K562 (cell line): ENCODE measurements at regions not wholly inside any gene's neighbourhood (a gene's known extent, or its start where the extent isn't known, plus 50 kb on each side); places are given as distances from the start of the nearest gene placed in this dataset.

Experiments used
- ATAC-seq: fragments of 200-7000 bp; cut with Tn5 transposase; 3 replicates; pipeline ENCODE4 v1.9.1; 2020; ENCODE audit warnings: moderate library complexity
- BruUV-seq: library from RNA; stranded (reverse); fragments of 400-500 nt; replicated peaks from 2 replicates; lab custom pipeline; 2021; lab: Mats Ljungman, UMichigan
- CTCF ChIA-PET: fragments of 300-600 bp; formaldehyde crosslinking; extraction: SDS; loops from one replicate; lab custom pipeline; 2021; ENCODE audit warnings: low intra/inter-chr PET ratio; lab: Yijun Ruan, JAX
- POLR2A ChIA-PET: fragments of 300-600, 350-650 bp; sonication (Branson Sonifier 250); formaldehyde crosslinking; extraction: SDS; loops from one replicate; lab custom pipeline; 2021; ENCODE audit warnings: antibody characterized with exemption, inconsistent platforms; lab: Yijun Ruan, JAX
- DNase-seq, 4 experiments: peaks; one replicate each; pipeline versions ENCODE4 v3.0.0 to v3.0.0-alpha.2; 2011 to 2018; ENCODE audit warnings: low spot score in 3 of 4, mixed read lengths in 3 of 4; ENCODE audit errors: extremely low read depth in 1 of 4
- FAIRE-seq: peaks from 2 replicates; lab custom pipeline; 2011; peaks lifted over from hg19 to GRCh38; lab: Jason Lieb, UNC
- H2AFZ ChIP-seq: 2 replicates; pipeline ENCODE4 v1.6.0; 2011; ENCODE audit warnings: low read depth, low read length, control low read depth, inconsistent platforms
- H3K27ac ChIP-seq: fragments of 200-600 bp; 3 replicates; pipeline ENCODE4 v1.8.0; 2011; ENCODE audit warnings: low read depth, mild to moderate bottlenecking, control low read depth, inconsistent platforms, low read length, moderate library complexity, mixed read lengths; ENCODE audit errors: extremely low read depth
- H3K27me3 ChIP-seq, 2 experiments: fragments of 300-600 bp in 1 of 2; 2 replicates in 1 of 2; 3 replicates in 1 of 2; pipeline versions ENCODE4 v1.6.0 to v1.8.0; 2011; ENCODE audit warnings: inconsistent platforms in 2 of 2, low read length in 2 of 2, mild to moderate bottlenecking in 1 of 2, mixed read lengths in 1 of 2, moderate library complexity in 1 of 2; ENCODE audit not compliant: control insufficient read depth in 2 of 2, insufficient read depth in 2 of 2
- H3K36me3 ChIP-seq: fragments of 300-600 bp; 3 replicates; pipeline ENCODE4 v1.8.0; 2011; ENCODE audit warnings: mild to moderate bottlenecking, low read length, inconsistent platforms; ENCODE audit not compliant: control insufficient read depth, insufficient read depth
- H3K4me1 ChIP-seq, 2 experiments: fragments of 200-600 bp in 1 of 2; replicated peaks in 1 of 2; 2 replicates in 1 of 2; 3 replicates in 1 of 2; pipeline versions ENCODE4 v1.5.1 to v1.8.0; 2011; ENCODE audit warnings: inconsistent platforms in 2 of 2, low read length in 2 of 2, mild to moderate bottlenecking in 1 of 2, mixed read lengths in 1 of 2, moderate library complexity in 1 of 2; ENCODE audit not compliant: control insufficient read depth in 2 of 2, insufficient read depth in 2 of 2
- H3K4me2 ChIP-seq: 2 replicates; pipeline ENCODE4 v1.6.1; 2011; ENCODE audit warnings: low read length, control low read depth, inconsistent platforms, mixed read lengths; ENCODE audit not compliant: insufficient read depth
- H3K4me3 ChIP-seq: fragments of 200-600 bp; sonication (generic), shearing (Covaris generic); 2 replicates; pipeline ENCODE4 v1.5.1; 2016; ENCODE audit warnings: control low read depth, inconsistent platforms
- H3K79me2 ChIP-seq: fragments of 200-600 bp; 3 replicates; pipeline ENCODE4 v1.8.0; 2011; ENCODE audit warnings: low read length, inconsistent platforms; ENCODE audit not compliant: control insufficient read depth, insufficient read depth
- H3K9ac ChIP-seq, 2 experiments: 2 replicates each; pipeline versions ENCODE4 v1.6.0 to v1.6.1; 2011; ENCODE audit warnings: low read depth in 2 of 2, low read length in 2 of 2, control low read depth in 1 of 2, inconsistent platforms in 1 of 2, mild to moderate bottlenecking in 1 of 2, mixed read lengths in 1 of 2; ENCODE audit not compliant: insufficient read depth in 1 of 2
- H3K9me1 ChIP-seq: one replicate; pipeline ENCODE4 v1.6.0; 2011; ENCODE audit warnings: inconsistent platforms, mild to moderate bottlenecking, low read length, moderate library complexity; ENCODE audit not compliant: control insufficient read depth, insufficient read depth
- H3K9me3 ChIP-seq: replicated peaks from 2 replicates; pipeline ENCODE4 v1.5.1; 2011; ENCODE audit warnings: low read depth, low read length, inconsistent platforms; ENCODE audit not compliant: control insufficient read depth, insufficient read depth
- H4K20me1 ChIP-seq: replicated peaks from 2 replicates; pipeline ENCODE4 v1.6.1; 2011; ENCODE audit warnings: low read length, inconsistent platforms, mixed read lengths; ENCODE audit not compliant: control insufficient read depth, insufficient read depth
- CBX3 ChIP-seq, 2 experiments: IDR thresholded peaks; 1 replicate in 1 of 2; 2 replicates in 1 of 2; pipeline ENCODE4 v1.6.1; 2012; ENCODE audit warnings: inconsistent platforms in 2 of 2, low read length in 2 of 2, borderline replicate concordance in 1 of 2, control low read depth in 1 of 2
- CEBPG ChIP-seq, 3 experiments: fragments of 200-800 bp in 1 of 3; sonication (Bioruptor generic) in 1 of 3; sonication (generic) in 1 of 3; formaldehyde crosslinking in 1 of 3; IDR thresholded peaks in 2 of 3; conservative IDR thresholded peaks in 1 of 3; 2 replicates each; pipeline versions ENCODE4 v1.6.1 to v1.8.0; 2016 to 2022; ENCODE audit warnings: missing compliant biosample characterization in 2 of 3, missing genetic modification characterization in 2 of 3, mild to moderate bottlenecking in 1 of 3, missing genetic modification reagents in 1 of 3
- NFXL1 ChIP-seq: fragments of 450-650 bp; formaldehyde crosslinking; IDR thresholded peaks from 2 replicates; pipeline ENCODE4 v1.4.0; 2021; ENCODE audit warnings: mild to moderate bottlenecking
- SMAD1 ChIP-seq: fragments of 150-350 bp; IDR thresholded peaks from 2 replicates; pipeline ENCODE4 v1.6.1; 2014; ENCODE audit warnings: low read length, low read depth; ENCODE audit not compliant: partially characterized antibody
- ZKSCAN8 ChIP-seq: fragments of 200-800 bp; sonication (Bioruptor generic); IDR thresholded peaks from 2 replicates; pipeline ENCODE4 v1.6.1; 2016; ENCODE audit warnings: missing genetic modification characterization, missing compliant biosample characterization
- ZNF239 ChIP-seq: fragments of 250-450 bp; sonication (Bioruptor Pico); IDR thresholded peaks from 2 replicates; pipeline ENCODE4 v1.4.0; 2020; ENCODE audit warnings: mild to moderate bottlenecking
- WGBS: fragments of 100-300 bp; shearing (Covaris generic); methylation state at CpG from one replicate; pipeline ENCODE4 v1.1.6; 2016; ENCODE audit warnings: low coverage, mixed read lengths; ENCODE audit not compliant: insufficient coverage; ENCODE audit errors: missing lambda C conversion rate; 5-methylcytosine and 5-hydroxymethylcytosine counted together
- in situ Hi-C: fragments of 300-500 bp; cut with MboI; formaldehyde crosslinking; loops from 4 replicates; pipeline ENCODE4 v1.15.0; 2018; ENCODE audit warnings: inconsistent platforms, mixed read lengths
- intact Hi-C: fragments of 100-400 bp; cut with micrococcal nuclease; formaldehyde crosslinking; loops from 2 replicates; pipeline ENCODE4 v1.14.2; 2022
- TF ChIP-seq, protein P1 (sequence below): fragments of 250-450 bp; sonication (Bioruptor Pico); IDR thresholded peaks from 2 replicates; pipeline ENCODE4 v1.5.0; 2022; ENCODE audit warnings: mild to moderate bottlenecking
- TF ChIP-seq, protein P2 (sequence below): fragments of 450-650 bp; IDR thresholded peaks from 2 replicates; pipeline ENCODE4 v1.7.1; 2018; ENCODE audit warnings: mild to moderate bottlenecking, low read depth; ENCODE audit not compliant: partially characterized antibody

DNA sequence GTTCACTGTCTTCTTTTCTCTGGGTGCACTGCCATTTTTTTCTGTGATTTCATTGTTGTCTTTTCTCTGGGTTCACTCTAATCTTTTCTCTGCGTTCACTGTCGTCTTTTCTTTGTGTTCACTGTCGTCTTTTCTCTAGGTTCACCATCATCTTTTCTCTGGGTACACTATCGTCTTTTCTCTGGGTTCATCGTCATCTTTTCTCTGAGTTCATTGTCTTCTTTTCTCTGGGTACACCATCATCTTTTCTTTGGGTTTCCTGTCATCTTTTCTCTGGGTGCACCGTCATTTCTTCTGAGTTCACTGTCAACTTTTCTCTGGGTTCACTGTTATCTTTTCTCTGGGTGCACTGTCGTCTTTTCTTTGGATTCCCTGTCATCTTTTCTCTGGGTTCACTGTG lies 137.6 kb upstream of the MAP3K4 start:
- CTCF ChIA-PET = interaction anchor here (0.6 kb wide), 2 partner anchors 335 to 517 kb away, joined by 3 to 10 read pairs; no protein-coding TSS in a partner anchor
- TF ChIP-seq CBX3 (IDR thresholded peaks at IDR 0.05; ENCODE audit: borderline replicate concordance in 1 of 2, low read length in 2 of 2) = no peak
- TF ChIP-seq, protein P1, sequence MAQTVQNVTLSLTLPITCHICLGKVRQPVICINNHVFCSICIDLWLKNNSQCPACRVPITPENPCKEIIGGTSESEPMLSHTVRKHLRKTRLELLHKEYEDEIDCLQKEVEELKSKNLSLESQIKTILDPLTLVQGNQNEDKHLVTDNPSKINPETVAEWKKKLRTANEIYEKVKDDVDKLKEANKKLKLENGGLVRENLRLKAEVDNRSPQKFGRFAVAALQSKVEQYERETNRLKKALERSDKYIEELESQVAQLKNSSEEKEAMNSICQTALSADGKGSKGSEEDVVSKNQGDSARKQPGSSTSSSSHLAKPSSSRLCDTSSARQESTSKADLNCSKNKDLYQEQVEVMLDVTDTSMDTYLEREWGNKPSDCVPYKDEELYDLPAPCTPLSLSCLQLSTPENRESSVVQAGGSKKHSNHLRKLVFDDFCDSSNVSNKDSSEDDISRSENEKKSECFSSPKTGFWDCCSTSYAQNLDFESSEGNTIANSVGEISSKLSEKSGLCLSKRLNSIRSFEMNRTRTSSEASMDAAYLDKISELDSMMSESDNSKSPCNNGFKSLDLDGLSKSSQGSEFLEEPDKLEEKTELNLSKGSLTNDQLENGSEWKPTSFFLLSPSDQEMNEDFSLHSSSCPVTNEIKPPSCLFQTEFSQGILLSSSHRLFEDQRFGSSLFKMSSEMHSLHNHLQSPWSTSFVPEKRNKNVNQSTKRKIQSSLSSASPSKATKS (CRISPR knock-in tag) = no peak
- TF ChIP-seq ZKSCAN8 (CRISPR knock-in tag) = no peak
- no peak for TF ChIP-seq NFXL1
- TF ChIP-seq, protein P2, sequence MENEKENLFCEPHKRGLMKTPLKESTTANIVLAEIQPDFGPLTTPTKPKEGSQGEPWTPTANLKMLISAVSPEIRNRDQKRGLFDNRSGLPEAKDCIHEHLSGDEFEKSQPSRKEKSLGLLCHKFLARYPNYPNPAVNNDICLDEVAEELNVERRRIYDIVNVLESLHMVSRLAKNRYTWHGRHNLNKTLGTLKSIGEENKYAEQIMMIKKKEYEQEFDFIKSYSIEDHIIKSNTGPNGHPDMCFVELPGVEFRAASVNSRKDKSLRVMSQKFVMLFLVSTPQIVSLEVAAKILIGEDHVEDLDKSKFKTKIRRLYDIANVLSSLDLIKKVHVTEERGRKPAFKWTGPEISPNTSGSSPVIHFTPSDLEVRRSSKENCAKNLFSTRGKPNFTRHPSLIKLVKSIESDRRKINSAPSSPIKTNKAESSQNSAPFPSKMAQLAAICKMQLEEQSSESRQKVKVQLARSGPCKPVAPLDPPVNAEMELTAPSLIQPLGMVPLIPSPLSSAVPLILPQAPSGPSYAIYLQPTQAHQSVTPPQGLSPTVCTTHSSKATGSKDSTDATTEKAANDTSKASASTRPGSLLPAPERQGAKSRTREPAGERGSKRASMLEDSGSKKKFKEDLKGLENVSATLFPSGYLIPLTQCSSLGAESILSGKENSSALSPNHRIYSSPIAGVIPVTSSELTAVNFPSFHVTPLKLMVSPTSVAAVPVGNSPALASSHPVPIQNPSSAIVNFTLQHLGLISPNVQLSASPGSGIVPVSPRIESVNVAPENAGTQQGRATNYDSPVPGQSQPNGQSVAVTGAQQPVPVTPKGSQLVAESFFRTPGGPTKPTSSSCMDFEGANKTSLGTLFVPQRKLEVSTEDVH = no peak
- TF ChIP-seq CEBPG (CRISPR knock-in tag; IDR thresholded peaks at IDR 0.05) = no peak
- TF ChIP-seq CEBPG (tag; conservative IDR thresholded peaks at IDR 0.05 in 1 of 2, IDR thresholded peaks at IDR 0.05 in 1 of 2) = no peak
- no peak for TF ChIP-seq ZNF239 (CRISPR knock-in tag)
- TF ChIP-seq SMAD1 = no peak

More for the DNA sequence above, 137.6 kb upstream of the MAP3K4 start:
- H2AFZ ChIP-seq = peak overlapping the region; percentile 63
- no peaks in the 10 kb centered on the region for H3K9me1 ChIP-seq
- H3K9ac ChIP-seq = no peak overlapping the region
- H3K4me3 ChIP-seq = no peak overlapping the region
- H3K4me1 ChIP-seq = no peaks in the 10 kb centered on the region
- no peaks in the 10 kb centered on the region for H4K20me1 ChIP-seq
- DNase-seq (no peak), ATAC-seq (no peak), FAIRE-seq (no peak)
- no peak overlapping the region for H3K4me2 ChIP-seq
- in situ Hi-C loops (no loop called here), intact Hi-C loops (no loop called here)
- H3K9me3 ChIP-seq = peaks cover 2% of the 10 kb centered on the region; the same call in 1 of the 2 replicates
- no peak overlapping the region for H3K27ac ChIP-seq
- H3K36me3 ChIP-seq = no peaks in the 10 kb centered on the region
- no peaks in the 10 kb centered on the region for H3K79me2 ChIP-seq
- POLR2A ChIA-PET = no interaction called here
- no TSS peak for BruUV-seq
- 14% methylated on average over 7 of the region's 7 CpGs for WGBS
- no peaks in the 10 kb centered on the region; a peak in 1 of 5 replicates for H3K27me3 ChIP-seq
